HepG2 (cell line): ENCODE measurements at regions not wholly inside any gene's neighbourhood (a gene's known extent, or its start where the extent isn't known, plus 50 kb on each side); places are given as distances from the start of the nearest gene placed in this dataset.

Experiments used
- ATF4 ChIP-seq, 2 experiments: fragments of 450-650 bp in 1 of 2; sonication (generic) in 1 of 2; formaldehyde crosslinking; IDR thresholded peaks; 2 replicates each; pipeline versions ENCODE4 v1.5.0 to v1.8.0; 2020 to 2022; ENCODE audit warnings: mild to moderate bottlenecking in 1 of 2, missing genetic modification reagents in 1 of 2
- CBFB ChIP-seq: sonication (generic); formaldehyde crosslinking; IDR thresholded peaks from 2 replicates; pipeline ENCODE4 v1.4.0; 2020; ENCODE audit warnings: missing genetic modification reagents
- CCAR2 ChIP-seq: fragments of 200-400 bp; formaldehyde crosslinking; optimal IDR thresholded peaks from 2 replicates; pipeline ENCODE3; 2018; ENCODE audit warnings: low read depth, mild to moderate bottlenecking, low read length, moderate library complexity
- CEBPB ChIP-seq: IDR thresholded peaks from 2 replicates; pipeline ENCODE4 v1.6.1; 2011; ENCODE audit warnings: low read depth, low read length, improper control_type of control experiment, borderline replicate concordance
- RBFOX2 ChIP-seq: fragments of 200-400 bp; formaldehyde crosslinking; IDR thresholded peaks from 2 replicates; pipeline ENCODE4 v1.6.1; 2017; ENCODE audit warnings: low read depth, mild to moderate bottlenecking, low read length
- RFX5 ChIP-seq: IDR thresholded peaks from 2 replicates; pipeline ENCODE4 v1.6.1; 2011; ENCODE audit warnings: low read depth, low read length, improper control_type of control experiment
- SRY ChIP-seq: sonication (generic); formaldehyde crosslinking; IDR thresholded peaks from 2 replicates; pipeline ENCODE4 v1.8.0; 2022; ENCODE audit warnings: mild to moderate bottlenecking, missing genetic modification reagents
- TRIM24 ChIP-seq: sonication (generic); formaldehyde crosslinking; IDR thresholded peaks from 2 replicates; pipeline ENCODE4 v1.8.0; 2022; ENCODE audit warnings: mild to moderate bottlenecking, missing genetic modification reagents
- YY1 ChIP-seq: IDR thresholded peaks from 2 replicates; pipeline ENCODE4 v1.6.1; 2011; ENCODE audit warnings: low read length, low read depth, moderate library complexity, mild to moderate bottlenecking; ENCODE audit not compliant: insufficient read depth, insufficient replicate concordance

- TF ChIP-seq CBFB (CRISPR knock-in tag) (no peak), CEBPB (no peak), YY1 (no peak), ATF4 (CRISPR knock-in tag; IDR thresholded peaks at IDR 0.05) (no peak), TRIM24 (no peak), SRY (no peak), RFX5 (no peak), CCAR2 (no peak), RBFOX2 (no peak)
Observed at GRCh38 chr13:69389899-69390298, 717.7 kb upstream of the ATXN8OS start.
